ENCODE measurements at regions not wholly inside any gene's neighbourhood (a gene's known extent, or its start where the extent isn't known, plus 50 kb on each side); places are given as distances from the start of the nearest gene placed in this dataset.

DNA sequence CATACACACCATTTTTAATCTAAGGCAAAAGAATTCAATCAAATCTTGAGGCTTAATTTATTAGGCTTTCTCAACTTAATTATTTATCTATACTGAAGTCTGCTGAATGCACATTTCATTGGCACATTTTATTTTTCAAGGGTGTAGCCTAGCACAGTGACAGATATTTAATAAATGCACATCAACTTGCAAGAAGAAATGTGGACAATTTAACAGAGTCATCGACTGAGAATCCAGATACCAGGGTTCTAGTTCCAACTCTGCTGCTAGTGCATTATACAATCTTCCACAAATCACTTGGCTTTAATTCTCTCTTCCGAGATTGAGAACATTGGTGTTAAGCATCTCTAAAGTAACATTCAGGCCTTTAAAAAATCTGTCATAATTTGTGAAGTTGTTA lies 88.5 kb upstream of the RBBP8 start:
- Histone ChIP-seq H3K27ac (ENCODE audit: low read depth, low read length) (no peak overlapping the region), H3K9ac (ENCODE audit: low read length) (no peak overlapping the region), H3K4me3 (ENCODE audit: insufficient read depth, low read length, poor library complexity, severe bottlenecking) (no peak overlapping the region), H4K20me1 (ENCODE audit: low read depth, low read length) (no peaks in the 10 kb centered on the region), H3K27me3 (ENCODE audit: low read length) (no peaks in the 10 kb centered on the region), H3K9me2 (replicated peaks; ENCODE audit: insufficient read depth, low read length) (no peaks in the 10 kb centered on the region), H3K9me3 (ENCODE audit: insufficient read depth, low read length) (no peaks in the 10 kb centered on the region), H2AFZ (ENCODE audit: low read depth, low read length, severe bottlenecking) (no peak overlapping the region), H3K36me3 (ENCODE audit: low read length) (no peaks in the 10 kb centered on the region), H3K4me2 (ENCODE audit: low read depth, low read length, poor library complexity, severe bottlenecking) (no peak overlapping the region), H3F3A (ENCODE audit: insufficient read depth) (no peaks in the 10 kb centered on the region), H3K79me2 (ENCODE audit: insufficient read depth, low read length) (no peaks in the 10 kb centered on the region)
- TF ChIP-seq, protein P1, sequence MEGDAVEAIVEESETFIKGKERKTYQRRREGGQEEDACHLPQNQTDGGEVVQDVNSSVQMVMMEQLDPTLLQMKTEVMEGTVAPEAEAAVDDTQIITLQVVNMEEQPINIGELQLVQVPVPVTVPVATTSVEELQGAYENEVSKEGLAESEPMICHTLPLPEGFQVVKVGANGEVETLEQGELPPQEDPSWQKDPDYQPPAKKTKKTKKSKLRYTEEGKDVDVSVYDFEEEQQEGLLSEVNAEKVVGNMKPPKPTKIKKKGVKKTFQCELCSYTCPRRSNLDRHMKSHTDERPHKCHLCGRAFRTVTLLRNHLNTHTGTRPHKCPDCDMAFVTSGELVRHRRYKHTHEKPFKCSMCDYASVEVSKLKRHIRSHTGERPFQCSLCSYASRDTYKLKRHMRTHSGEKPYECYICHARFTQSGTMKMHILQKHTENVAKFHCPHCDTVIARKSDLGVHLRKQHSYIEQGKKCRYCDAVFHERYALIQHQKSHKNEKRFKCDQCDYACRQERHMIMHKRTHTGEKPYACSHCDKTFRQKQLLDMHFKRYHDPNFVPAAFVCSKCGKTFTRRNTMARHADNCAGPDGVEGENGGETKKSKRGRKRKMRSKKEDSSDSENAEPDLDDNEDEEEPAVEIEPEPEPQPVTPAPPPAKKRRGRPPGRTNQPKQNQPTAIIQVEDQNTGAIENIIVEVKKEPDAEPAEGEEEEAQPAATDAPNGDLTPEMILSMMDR (IDR thresholded peaks at IDR 0.05; ENCODE audit: insufficient read depth, low read length, poor library complexity, severe bottlenecking): no peak
- TF ChIP-seq EZH2phosphoT487 (conservative IDR thresholded peaks at IDR 0.05; ENCODE audit: low read length): no peak

- Histone ChIP-seq H3K4me2 (ENCODE audit: low read depth, low read length, poor library complexity, severe bottlenecking) (no peak overlapping the region), H2AFZ (ENCODE audit: low read depth, low read length, severe bottlenecking) (no peak overlapping the region), H3F3A (ENCODE audit: insufficient read depth) (no peaks in the 10 kb centered on the region), H3K79me2 (ENCODE audit: insufficient read depth, low read length) (no peaks in the 10 kb centered on the region), H3K36me3 (ENCODE audit: low read length) (no peaks in the 10 kb centered on the region), H4K20me1 (ENCODE audit: low read depth, low read length) (no peaks in the 10 kb centered on the region), H3K4me3 (ENCODE audit: insufficient read depth, low read length, poor library complexity, severe bottlenecking) (no peak overlapping the region), H3K9me3 (ENCODE audit: insufficient read depth, low read length) (no peaks in the 10 kb centered on the region), H3K9me2 (replicated peaks; ENCODE audit: insufficient read depth, low read length) (no peaks in the 10 kb centered on the region), H3K27ac (ENCODE audit: low read depth, low read length) (no peak overlapping the region), H3K9ac (ENCODE audit: low read length) (no peak overlapping the region), H3K27me3 (ENCODE audit: low read length) (no peaks in the 10 kb centered on the region)
- TF ChIP-seq, protein P1 (IDR thresholded peaks at IDR 0.05; ENCODE audit: insufficient read depth, low read length, poor library complexity, severe bottlenecking): peak; percentile 53
- no peak for TF ChIP-seq EZH2phosphoT487 (conservative IDR thresholded peaks at IDR 0.05; ENCODE audit: low read length)
These were observed 86.9 kb upstream of the RBBP8 start for GRCh38 chr18:22846088-22846683.

DNA sequence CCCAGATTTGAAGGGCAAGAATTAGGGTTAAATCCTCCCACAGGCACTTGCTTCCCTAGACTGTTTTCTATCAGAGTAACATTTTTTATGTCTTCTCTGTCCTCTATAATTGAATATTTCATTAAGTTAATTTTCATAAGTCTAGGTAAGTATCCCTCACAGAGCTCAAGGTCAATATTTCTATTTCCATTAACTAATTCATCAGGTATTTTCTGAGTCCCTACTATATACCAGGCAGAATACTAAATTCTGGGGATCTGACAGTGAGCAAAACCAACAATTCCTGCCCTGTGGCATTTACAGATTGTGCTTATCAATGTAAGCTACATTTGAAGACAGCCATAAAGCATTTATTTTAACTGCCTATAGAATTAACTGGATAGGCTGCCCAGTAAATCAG lies 86.4 kb upstream of the RBBP8 start:
- H3K9ac ChIP-seq (ENCODE audit: low read length): no peak overlapping the region
- no peaks in the 10 kb centered on the region for H3K27me3 ChIP-seq (ENCODE audit: low read length)
- TF ChIP-seq EZH2phosphoT487 (conservative IDR thresholded peaks at IDR 0.05; ENCODE audit: low read length): no peak
- TF ChIP-seq, protein P1 (IDR thresholded peaks at IDR 0.05; ENCODE audit: insufficient read depth, low read length, poor library complexity, severe bottlenecking): no peak
- H3K36me3 ChIP-seq (ENCODE audit: low read length): no peaks in the 10 kb centered on the region
- no peaks in the 10 kb centered on the region for H4K20me1 ChIP-seq (ENCODE audit: low read depth, low read length)
- H3K9me2 ChIP-seq (replicated peaks; ENCODE audit: insufficient read depth, low read length): no peaks in the 10 kb centered on the region
- H3K4me2 ChIP-seq (ENCODE audit: low read depth, low read length, poor library complexity, severe bottlenecking): no peak overlapping the region
- no peak overlapping the region for H2AFZ ChIP-seq (ENCODE audit: low read depth, low read length, severe bottlenecking)
- no peaks in the 10 kb centered on the region for H3K9me3 ChIP-seq (ENCODE audit: insufficient read depth, low read length)
- no peaks in the 10 kb centered on the region for H3K79me2 ChIP-seq (ENCODE audit: insufficient read depth, low read length)
- H3K4me3 ChIP-seq (ENCODE audit: insufficient read depth, low read length, poor library complexity, severe bottlenecking): no peak overlapping the region
- H3F3A ChIP-seq (ENCODE audit: insufficient read depth): no peaks in the 10 kb centered on the region
- H3K27ac ChIP-seq (ENCODE audit: low read depth, low read length): no peak overlapping the region
